GM12875 (cell line): ENCODE measurements at regions not wholly inside any gene's neighbourhood (a gene's known extent, or its start where the extent isn't known, plus 50 kb on each side); places are given as distances from the start of the nearest gene placed in this dataset.

Experiments
- H3K4me3 ChIP-seq: one replicate; pipeline ENCODE4 v1.5.1; 2011; ENCODE audit warnings: low read depth, low read length, control low read depth
- CTCF ChIP-seq: IDR thresholded peaks from 2 replicates; pipeline ENCODE4 v1.5.1; 2011; ENCODE audit warnings: low read depth, mild to moderate bottlenecking, control low read depth, inconsistent platforms, low read length, moderate library complexity, borderline replicate concordance; ENCODE audit not compliant: insufficient read depth

- H3K4me3 ChIP-seq, result no peak overlapping the region
- no peak for TF ChIP-seq CTCF
Measured at GRCh38 chr4:187770345-187770744, 225.2 kb upstream of the ZFP42 start.

- TF ChIP-seq CTCF, result no peak
- H3K4me3 ChIP-seq, result no peak overlapping the region
Measured at GRCh38 chr4:187777954-187778353, 217.6 kb upstream of the ZFP42 start.

GRCh38 chr4:187780070-187780469, 215.5 kb upstream of the ZFP42 start:
- no peak for TF ChIP-seq CTCF
- H3K4me3 ChIP-seq, result no peak overlapping the region

GRCh38 chr4:187782286-187782824, 213.2 kb upstream of the ZFP42 start:
- H3K4me3 ChIP-seq, result no peak overlapping the region
- no peak for TF ChIP-seq CTCF

- H3K4me3 ChIP-seq, result no peak overlapping the region
- TF ChIP-seq CTCF, result no peak
Measured at GRCh38 chr4:187786190-187786589, 209.4 kb upstream of the ZFP42 start.

- no peak for TF ChIP-seq CTCF
- no peak overlapping the region for H3K4me3 ChIP-seq
Measured at GRCh38 chr4:187789078-187789477, 206.5 kb upstream of the ZFP42 start.

GRCh38 chr4:187795737-187796136, 199.8 kb upstream of the ZFP42 start:
- no peak for TF ChIP-seq CTCF

More at GRCh38 chr4:187795737-187796136, 199.8 kb upstream of the ZFP42 start:
- H3K4me3 ChIP-seq, result no peak overlapping the region
